IMR-90 (cell line): ENCODE measurements at regions not wholly inside any gene's neighbourhood (a gene's known extent, or its start where the extent isn't known, plus 50 kb on each side); places are given as distances from the start of the nearest gene placed in this dataset.

Experiments
- ATAC-seq: fragments of 200-7000 bp; cut with Tn5 transposase; 2 replicates; pipeline ENCODE4 v1.9.1; 2020; ENCODE audit warnings: low read depth, mild to moderate bottlenecking, moderate library complexity
- BruUV-seq: library from RNA; stranded (reverse); fragments of 400-500 nt; replicated peaks from 2 replicates; lab custom pipeline; 2021; lab: Mats Ljungman, UMichigan
- CTCF ChIA-PET: fragments of 300-600 bp; formaldehyde crosslinking; extraction: SDS; loops from one replicate; lab custom pipeline; 2021; ENCODE audit warnings: antibody characterized with exemption; lab: Yijun Ruan, JAX
- POLR2A ChIA-PET: fragments of 300-600 bp; sonication (Branson Sonifier 250); formaldehyde crosslinking; loops from one replicate; lab custom pipeline; 2022; ENCODE audit warnings: antibody characterized with exemption; ENCODE audit not compliant: unreplicated experiment; lab: Charles Lee
- DNase-seq: peaks from one replicate; pipeline ENCODE4 v3.0.0; 2013
- H2AFZ ChIP-seq: replicated peaks from 2 replicates; pipeline ENCODE3; 2013; ENCODE audit warnings: low read length, mild to moderate bottlenecking; ENCODE audit not compliant: poor library complexity
- H2AK5ac ChIP-seq: 2 replicates; pipeline ENCODE4 v1.6.1; 2013; ENCODE audit warnings: low read depth, low read length, inconsistent platforms
- H2AK9ac ChIP-seq: replicated peaks from 2 replicates; pipeline ENCODE3; 2013; ENCODE audit warnings: mild to moderate bottlenecking, low read depth, low read length, moderate library complexity; ENCODE audit not compliant: poor library complexity
- H2BK120ac ChIP-seq: 2 replicates; pipeline ENCODE4 v1.6.1; 2013; ENCODE audit warnings: low read depth, low read length, inconsistent platforms
- H2BK15ac ChIP-seq: 3 replicates; pipeline ENCODE4 v1.6.1; 2013; ENCODE audit warnings: low read depth, low read length, inconsistent platforms
- H2BK20ac ChIP-seq: 2 replicates; pipeline ENCODE4 v1.6.1; 2013; ENCODE audit warnings: low read depth, mild to moderate bottlenecking, inconsistent platforms, low read length, moderate library complexity
- H2BK5ac ChIP-seq: 2 replicates; pipeline ENCODE4 v1.6.1; 2013; ENCODE audit warnings: mild to moderate bottlenecking, low read depth, low read length, inconsistent platforms; ENCODE audit not compliant: poor library complexity, severe bottlenecking
- H3K14ac ChIP-seq: replicated peaks from 2 replicates; pipeline ENCODE4 v1.6.1; 2013; ENCODE audit warnings: low read depth, low read length, inconsistent platforms
- H3K18ac ChIP-seq: 2 replicates; pipeline ENCODE4 v1.6.1; 2013; ENCODE audit warnings: low read depth, low read length, control low read depth
- H3K23ac ChIP-seq: 2 replicates; pipeline ENCODE4 v1.6.1; 2013; ENCODE audit warnings: low read depth, low read length, inconsistent platforms
- H3K27ac ChIP-seq: 2 replicates; pipeline ENCODE4 v1.5.1; 2013; ENCODE audit warnings: mild to moderate bottlenecking, control low read depth, low read length; ENCODE audit not compliant: insufficient read depth
- H3K27me3 ChIP-seq: 2 replicates; pipeline ENCODE4 v1.6.1; 2013; ENCODE audit warnings: low read length; ENCODE audit not compliant: control insufficient read depth, insufficient read depth
- H3K36me3 ChIP-seq: 2 replicates; pipeline ENCODE4 v1.6.1; 2013; ENCODE audit warnings: low read length, mixed read lengths; ENCODE audit not compliant: control insufficient read depth, insufficient read depth
- H3K4ac ChIP-seq: 2 replicates; pipeline ENCODE4 v1.6.1; 2013; ENCODE audit warnings: low read depth, low read length, inconsistent platforms
- H3K4me1 ChIP-seq: 2 replicates; pipeline ENCODE4 v1.6.1; 2013; ENCODE audit warnings: low read length, mixed read lengths; ENCODE audit not compliant: control insufficient read depth, insufficient read depth
- H3K4me2 ChIP-seq: 2 replicates; pipeline ENCODE4 v1.6.1; 2013; ENCODE audit warnings: low read depth, mild to moderate bottlenecking, control low read depth, low read length, moderate library complexity
- H3K4me3 ChIP-seq: 2 replicates; pipeline ENCODE4 v1.5.1; 2013; ENCODE audit warnings: low read depth, mild to moderate bottlenecking, control low read depth, low read length, moderate library complexity; ENCODE audit not compliant: insufficient read depth
- H3K56ac ChIP-seq: 2 replicates; pipeline ENCODE4 v1.6.1; 2013; ENCODE audit warnings: low read length, inconsistent platforms; ENCODE audit not compliant: insufficient read depth; ENCODE audit errors: extremely low read depth
- H3K79me1 ChIP-seq, 2 experiments: 2 replicates each; pipeline ENCODE4 v1.6.1; 2013; ENCODE audit warnings: low read length in 2 of 2, inconsistent platforms in 1 of 2, low read depth in 1 of 2
- H3K9ac ChIP-seq: 2 replicates; pipeline ENCODE4 v1.6.1; 2013; ENCODE audit warnings: low read depth, low read length, control low read depth
- H3K9me1 ChIP-seq: 2 replicates; pipeline ENCODE4 v1.6.1; 2013; ENCODE audit warnings: low read length, inconsistent platforms; ENCODE audit not compliant: insufficient read depth
- H3K9me3 ChIP-seq: 2 replicates; pipeline ENCODE4 v1.6.1; 2013; ENCODE audit warnings: low read length; ENCODE audit not compliant: control insufficient read depth, insufficient read depth
- H4K20me1 ChIP-seq: 2 replicates; pipeline ENCODE4 v1.6.1; 2013; ENCODE audit warnings: low read length, inconsistent platforms; ENCODE audit not compliant: insufficient read depth
- H4K5ac ChIP-seq: 2 replicates; pipeline ENCODE4 v1.6.1; 2013; ENCODE audit warnings: mild to moderate bottlenecking, low read depth, low read length, control low read depth
- H4K8ac ChIP-seq, 2 experiments: 2 replicates each; pipeline ENCODE4 v1.6.1; 2013; ENCODE audit warnings: low read depth in 2 of 2, low read length in 2 of 2, control low read depth in 1 of 2, inconsistent platforms in 1 of 2
- H4K91ac ChIP-seq: 2 replicates; pipeline ENCODE4 v1.6.1; 2013; ENCODE audit warnings: low read depth, low read length, inconsistent platforms; ENCODE audit not compliant: insufficient read depth
- BHLHE40 ChIP-seq: fragments of 150-350 bp; IDR thresholded peaks from 2 replicates; pipeline ENCODE4 v1.6.1; 2016; ENCODE audit warnings: mild to moderate bottlenecking, low read depth, low read length
- CEBPB ChIP-seq: IDR thresholded peaks from 2 replicates; pipeline ENCODE4 v1.6.1; 2012; ENCODE audit warnings: low read depth, low read length, improper control_type of control experiment
- CHD1 ChIP-seq: IDR thresholded peaks from 2 replicates; pipeline ENCODE4 v1.6.1; 2012; ENCODE audit warnings: low read depth, low read length, improper control_type of control experiment
- CTCF ChIP-seq: conservative IDR thresholded peaks from 2 replicates; pipeline ENCODE4 v1.5.1; 2012; ENCODE audit warnings: mild to moderate bottlenecking, low read depth, low read length, improper control_type of control experiment
- ELK1 ChIP-seq: fragments of 150-350 bp; IDR thresholded peaks from 2 replicates; pipeline ENCODE4 v1.6.1; 2016; ENCODE audit warnings: low read depth, mild to moderate bottlenecking, low read length, moderate library complexity, borderline replicate concordance
- FOS ChIP-seq: fragments of 150-350 bp; IDR thresholded peaks from 2 replicates; pipeline ENCODE4 v1.6.1; 2016; ENCODE audit warnings: low read depth, low read length
- MAFK ChIP-seq: IDR thresholded peaks from 2 replicates; pipeline ENCODE4 v1.6.1; 2012; ENCODE audit warnings: low read depth, low read length, improper control_type of control experiment
- MAZ ChIP-seq: IDR thresholded peaks from 2 replicates; pipeline ENCODE4 v1.6.1; 2012; ENCODE audit warnings: low read depth, mild to moderate bottlenecking, low read length, improper control_type of control experiment, moderate library complexity, borderline replicate concordance
- MXI1 ChIP-seq: IDR thresholded peaks from 2 replicates; pipeline ENCODE4 v1.6.1; 2012; ENCODE audit warnings: low read depth, mild to moderate bottlenecking, low read length, moderate library complexity, borderline replicate concordance
- NFE2L2 ChIP-seq: fragments of 150-350 bp; IDR thresholded peaks from 2 replicates; pipeline ENCODE4 v1.6.1; 2016; ENCODE audit warnings: low read depth, mild to moderate bottlenecking, low read length
- POLR2A ChIP-seq: IDR thresholded peaks from 2 replicates; pipeline ENCODE4 v1.6.1; 2012; ENCODE audit warnings: mild to moderate bottlenecking, low read depth, low read length
- RCOR1 ChIP-seq: IDR thresholded peaks from 2 replicates; pipeline ENCODE4 v1.6.1; 2012; ENCODE audit warnings: mild to moderate bottlenecking, low read length, improper control_type of control experiment; ENCODE audit not compliant: insufficient replicate concordance
- RFX5 ChIP-seq: IDR thresholded peaks from 2 replicates; pipeline ENCODE4 v1.8.0; 2012; ENCODE audit warnings: low read depth, mild to moderate bottlenecking, low read length, moderate library complexity
- SMC3 ChIP-seq: fragments of 150-350 bp; IDR thresholded peaks from 2 replicates; pipeline ENCODE4 v1.6.1; 2016; ENCODE audit warnings: low read depth, mild to moderate bottlenecking, antibody characterized with exemption, low read length, moderate library complexity
- WGBS, 2 experiments: methylation state at CpG; one replicate each; pipeline versions ENCODE4 v1.1.5 to v1.1.7; 2013; ENCODE audit warnings: missing lambda C conversion rate in 2 of 2; ENCODE audit not compliant: insufficient read length in 1 of 2; ENCODE audit errors: extremely low coverage in 2 of 2; 5-methylcytosine and 5-hydroxymethylcytosine counted together
- dilution Hi-C: fragments of 300-500 bp; cut with HindIII; formaldehyde crosslinking; loops from one replicate; pipeline ENCODE4 v1.14.3; 2018; ENCODE audit warnings: low sequenced_read_pairs; ENCODE audit not compliant: unreplicated experiment
- in situ Hi-C: fragments of 300-500 bp; cut with MboI; formaldehyde crosslinking; loops from 3 replicates; pipeline ENCODE4 v1.14.3; 2019; ENCODE audit warnings: low sequenced_read_pairs, inconsistent platforms, mixed read lengths
- intact Hi-C: fragments of 100-400 bp; cut with micrococcal nuclease; formaldehyde crosslinking; loops from 2 replicates; pipeline ENCODE4 v1.10.0; 2022
- TF ChIP-seq, protein P1 (sequence below): fragments of 150-350 bp; IDR thresholded peaks from 2 replicates; pipeline ENCODE4 v1.6.1; 2017; ENCODE audit warnings: mild to moderate bottlenecking, antibody characterized with exemption, low read length, low read depth

DNA sequence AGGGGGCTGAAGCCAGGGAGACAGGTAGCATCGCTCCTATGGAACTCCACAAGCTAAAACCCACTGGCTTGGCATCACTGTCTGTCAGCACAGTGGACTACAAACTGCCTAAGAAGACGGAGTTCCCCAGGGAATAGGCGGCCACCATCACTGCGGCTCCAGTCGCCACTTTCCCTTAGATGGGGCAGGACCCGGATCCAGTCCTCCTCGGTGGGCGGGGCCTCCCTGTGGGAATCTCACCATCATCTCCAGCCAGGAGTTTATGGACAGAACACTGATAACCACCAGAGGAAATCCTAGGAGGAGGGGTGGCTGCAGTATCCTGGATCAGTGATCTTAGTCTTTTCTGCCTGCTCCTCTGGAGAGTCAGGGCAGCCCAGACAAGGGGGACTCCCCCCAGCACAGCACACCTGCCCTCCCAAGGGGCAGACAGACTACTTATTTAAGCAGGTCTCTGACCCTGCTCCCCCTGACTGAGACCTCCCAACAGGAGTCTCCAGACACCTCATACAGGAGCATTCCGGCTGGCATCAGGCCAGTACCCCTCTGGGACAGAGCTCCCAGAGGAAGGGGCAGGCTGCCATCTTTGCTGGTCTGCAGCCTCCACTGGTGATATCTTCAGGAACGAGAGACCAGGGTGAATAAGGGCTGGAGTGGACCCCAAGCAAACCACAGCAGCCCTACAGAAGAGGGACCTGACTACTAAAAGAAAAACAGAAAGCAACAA, 435.6 kb upstream of the RASGRP1 start:
- Histone ChIP-seq H3K4ac (no peak overlapping the region; the same call in 1 of the 2 replicates), H3K23ac (no peak overlapping the region), H3K36me3 (no peaks in the 10 kb centered on the region), H4K91ac (0 out of 2 replicates have a peak overlapping the region, but pooled peaks have one; percentile 19), H2AK9ac (no peak overlapping the region), H3K79me1 (no peaks in the 10 kb centered on the region), H3K18ac (no peak overlapping the region; the same call in 1 of the 2 replicates), H3K4me1 (peaks cover 12% of the 10 kb centered on the region), H4K20me1 (no peaks in the 10 kb centered on the region), H3K4me2 (no peak overlapping the region), H3K9me3 (no peaks in the 10 kb centered on the region; the same call in 1 of the 2 replicates), H3K4me3 (no peak overlapping the region), H4K5ac (no peak overlapping the region; the same call in 1 of the 2 replicates), H2BK15ac (0 out of 3 replicates have a peak overlapping the region, but pooled peaks have one; percentile 19), H2BK120ac (peak overlapping the region; percentile 16; the same call in 1 of the 2 replicates), H3K27me3 (no peaks in the 10 kb centered on the region), H3K14ac (no peak overlapping the region), H3K9ac (no peak overlapping the region), H2AK5ac (peak overlapping the region; percentile 35; the same call in 1 of the 2 replicates), H2AFZ (no peak overlapping the region), H2BK5ac (no peak overlapping the region), H3K9me1 (peaks cover 3% of the 10 kb centered on the region; the same call in 1 of the 2 replicates), H3K56ac (no peak overlapping the region), H3K27ac (no peak overlapping the region), H2BK20ac (peak overlapping the region; percentile 23), H4K8ac (no peak overlapping the region)
- DNase-seq (no peak), ATAC-seq (no peak)
- BruUV-seq: no TSS peak
- CTCF ChIA-PET: no interaction called here
- dilution Hi-C loops (no loop called here), intact Hi-C loops (no loop called here), in situ Hi-C loops (no loop called here)
- 100% methylated on average over 1 of the region's 10 CpGs; no CpG with 5 or more reads in 1 of the 2 experiments for WGBS, 2 experiments
- POLR2A ChIA-PET: no interaction called here
- TF ChIP-seq CEBPB (no peak), FOS (no peak), NFE2L2 (no peak), MXI1 (no peak), CHD1 (no peak), MAZ (no peak), CTCF (no peak), SMC3 (no peak), RCOR1 (no peak), POLR2A (no peak), RFX5 (no peak), ELK1 (no peak), MAFK (no peak), BHLHE40 (no peak)
- TF ChIP-seq, protein P1, sequence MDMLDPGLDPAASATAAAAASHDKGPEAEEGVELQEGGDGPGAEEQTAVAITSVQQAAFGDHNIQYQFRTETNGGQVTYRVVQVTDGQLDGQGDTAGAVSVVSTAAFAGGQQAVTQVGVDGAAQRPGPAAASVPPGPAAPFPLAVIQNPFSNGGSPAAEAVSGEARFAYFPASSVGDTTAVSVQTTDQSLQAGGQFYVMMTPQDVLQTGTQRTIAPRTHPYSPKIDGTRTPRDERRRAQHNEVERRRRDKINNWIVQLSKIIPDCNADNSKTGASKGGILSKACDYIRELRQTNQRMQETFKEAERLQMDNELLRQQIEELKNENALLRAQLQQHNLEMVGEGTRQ: no peak
